ENCODE measurements at regions not wholly inside any gene's neighbourhood (a gene's known extent, or its start where the extent isn't known, plus 50 kb on each side); places are given as distances from the start of the nearest gene placed in this dataset.

GRCh38 chr16:65770752-65771151 is 595.7 kb upstream of the CDH5 start:
- TF ChIP-seq CTCF (IDR thresholded peaks at IDR 0.05) = no peak
- TF ChIP-seq POLR2A (IDR thresholded peaks at IDR 0.05) = no peak
